ENCODE measurements at regions not wholly inside any gene's neighbourhood (a gene's known extent, or its start where the extent isn't known, plus 50 kb on each side); places are given as distances from the start of the nearest gene placed in this dataset.

- H3K4me2 ChIP-seq (ENCODE audit: low read length) = no peak overlapping the region
- no peaks in the 10 kb centered on the region for H4K20me1 ChIP-seq (ENCODE audit: insufficient read depth)
- POLR2A ChIA-PET = no interaction called here
- H3K27ac ChIP-seq (ENCODE audit: low read depth, low read length) = no peak overlapping the region
- no peak overlapping the region for H3K4me3 ChIP-seq (replicated peaks in 1 of 2; ENCODE audit: low read depth in 1 of 2, low read length in 2 of 2)
- no peaks in the 10 kb centered on the region for H3K79me2 ChIP-seq (ENCODE audit: insufficient read depth, low read length)
- H3K9me2 ChIP-seq (ENCODE audit: insufficient read depth) = no peaks in the 10 kb centered on the region
- TF ChIP-seq POLR2AphosphoS5 (IDR thresholded peaks at IDR 0.05; ENCODE audit: low read depth, low read length) (no peak), SP1 (IDR thresholded peaks at IDR 0.05; ENCODE audit: low read depth) (no peak), ZBTB33 (IDR thresholded peaks at IDR 0.05; ENCODE audit: extremely low read depth, insufficient replicate concordance, low read length) (no peak), CEBPB (IDR thresholded peaks at IDR 0.05; ENCODE audit: low read depth) (no peak), CTCF (IDR thresholded peaks at IDR 0.05 in 2 of 3, conservative IDR thresholded peaks at IDR 0.05 in 1 of 3; ENCODE audit: borderline replicate concordance in 1 of 3, insufficient read depth in 1 of 3, low read depth in 2 of 3, low read length in 2 of 3) (no peak), EGR1 (IDR thresholded peaks at IDR 0.05; ENCODE audit: low read depth) (no peak), JUND (IDR thresholded peaks at IDR 0.05) (no peak), REST (IDR thresholded peaks at IDR 0.05; ENCODE audit: low read depth) (no peak), TCF7L2 (IDR thresholded peaks at IDR 0.05; ENCODE audit: borderline replicate concordance, extremely low read depth, insufficient read depth, insufficient read length) (no peak)
- no TSS peak for BruUV-seq (replicated peaks)
- CTCF ChIA-PET = no interaction called here
- no peaks in the 10 kb centered on the region for H3K4me1 ChIP-seq (ENCODE audit: control insufficient read depth in 1 of 2, insufficient read depth in 2 of 2, low read length in 2 of 2)
- ATAC-seq (no peak), DNase-seq (ENCODE audit: low read depth, low spot score) (no peak)
- H3K9ac ChIP-seq (ENCODE audit: low read length) = no peak overlapping the region
- H2AFZ ChIP-seq (ENCODE audit: low read depth, low read length, poor library complexity, severe bottlenecking) = no peak overlapping the region
- H3K9me3 ChIP-seq (ENCODE audit: control insufficient read depth in 1 of 2, insufficient read depth in 1 of 2, low read depth in 1 of 2, low read length in 2 of 2) = no peaks in the 10 kb centered on the region; a peak in 2 of 4 replicates
- no peaks in the 10 kb centered on the region for H3K27me3 ChIP-seq (ENCODE audit: insufficient read depth, low read length)
- H3K36me3 ChIP-seq (ENCODE audit: control insufficient read depth in 1 of 2, insufficient read depth in 2 of 2, low read length in 2 of 2) = no peaks in the 10 kb centered on the region
- RAD21 ChIA-PET (ENCODE audit: low non-redundant PET in 1 of 2, low total read pairs in 2 of 2, uncharacterized antibody in 2 of 2, unreplicated experiment in 2 of 2) = no interaction called here
- intact Hi-C loops (cut with micrococcal nuclease) = no loop called here
Measured at GRCh38 chr7:8963722-8964121, 530.3 kb downstream of the NXPH1 start.
